H1 (cell line): ENCODE measurements at regions not wholly inside any gene's neighbourhood (a gene's known extent, or its start where the extent isn't known, plus 50 kb on each side); places are given as distances from the start of the nearest gene placed in this dataset.

Experiments used
- CTCF ChIA-PET: fragments of 300-600 bp; sonication (Branson Sonifier 250); formaldehyde crosslinking; loops from one replicate; lab custom pipeline; 2021; ENCODE audit not compliant: partially characterized antibody; lab: Charles Lee
- POLR2A ChIA-PET: fragments of 300-600 bp; sonication (Branson Sonifier 250); formaldehyde crosslinking; loops from one replicate; lab custom pipeline; 2021; ENCODE audit warnings: inconsistent platforms; ENCODE audit not compliant: partially characterized antibody; lab: Charles Lee
- DNase-seq, 2 experiments: peaks; one replicate each; pipeline versions ENCODE4 v3.0.0 to v3.0.0-alpha.2; 2010 to 2022; ENCODE audit warnings: low spot score in 2 of 2, low read depth in 1 of 2, mixed read lengths in 1 of 2
- FAIRE-seq: peaks from 2 replicates; lab custom pipeline; 2011; peaks lifted over from hg19 to GRCh38; lab: Jason Lieb, UNC
- H2AFZ ChIP-seq: 2 replicates; pipeline ENCODE4 v1.8.1; 2012; ENCODE audit warnings: low read length, inconsistent platforms
- H2AK5ac ChIP-seq: 2 replicates; pipeline ENCODE4 v1.6.1; 2013; ENCODE audit warnings: low read depth, low read length
- H2BK120ac ChIP-seq: replicated peaks from 2 replicates; pipeline ENCODE3; 2013; ENCODE audit warnings: low read depth, low read length, inconsistent platforms
- H2BK12ac ChIP-seq: 2 replicates; pipeline ENCODE4 v1.6.1; 2013; ENCODE audit warnings: low read depth, low read length
- H2BK15ac ChIP-seq: 2 replicates; pipeline ENCODE4 v1.6.1; 2013; ENCODE audit warnings: low read length
- H2BK20ac ChIP-seq: 2 replicates; pipeline ENCODE4 v1.6.1; 2013; ENCODE audit warnings: low read length
- H2BK5ac ChIP-seq: 2 replicates; pipeline ENCODE4 v1.6.1; 2013; ENCODE audit warnings: low read depth, low read length
- H3K14ac ChIP-seq: 2 replicates; pipeline ENCODE4 v1.6.1; 2013; ENCODE audit warnings: inconsistent platforms; ENCODE audit not compliant: insufficient read length
- H3K18ac ChIP-seq: 2 replicates; pipeline ENCODE4 v1.6.1; 2013; ENCODE audit warnings: low read length; ENCODE audit errors: extremely low read depth
- H3K23ac ChIP-seq: 2 replicates; pipeline ENCODE4 v1.6.1; 2013; ENCODE audit warnings: inconsistent platforms; ENCODE audit not compliant: insufficient read length
- H3K23me2 ChIP-seq: 2 replicates; pipeline ENCODE4 v1.6.1; 2013; ENCODE audit warnings: low read depth, low read length
- H3K27ac ChIP-seq: 2 replicates; pipeline ENCODE4 v1.6.1; 2011; ENCODE audit warnings: low read depth, low read length, inconsistent platforms
- H3K27me3 ChIP-seq, 4 experiments: replicated peaks in 1 of 4; 1 replicate in 1 of 4; 2 replicates in 3 of 4; pipeline versions ENCODE4 v1.6.1 to v1.8.1; 2011 to 2013; ENCODE audit warnings: low read length in 3 of 4, mild to moderate bottlenecking in 3 of 4, inconsistent platforms in 2 of 4, mixed read lengths in 2 of 4, moderate library complexity in 1 of 4; ENCODE audit not compliant: control insufficient read depth in 3 of 4, insufficient read depth in 3 of 4; ENCODE audit errors: extremely low read depth in 1 of 4
- H3K36me3 ChIP-seq, 4 experiments: 2 replicates each; pipeline versions ENCODE4 v1.6.1 to v1.8.1; 2011 to 2013; ENCODE audit warnings: mild to moderate bottlenecking in 4 of 4, low read length in 3 of 4, moderate library complexity in 2 of 4, control low read depth in 1 of 4, inconsistent platforms in 1 of 4; ENCODE audit not compliant: insufficient read depth in 4 of 4, control insufficient read depth in 2 of 4
- H3K4ac ChIP-seq: replicated peaks from 2 replicates; pipeline ENCODE3; 2013; ENCODE audit warnings: low read length, low read depth, mixed read lengths, inconsistent platforms; ENCODE audit not compliant: insufficient read length
- H3K4me1 ChIP-seq, 4 experiments: replicated peaks in 1 of 4; 1 replicate in 1 of 4; 2 replicates in 3 of 4; pipeline versions ENCODE4 v1.6.1 to v1.8.1; 2011 to 2013; ENCODE audit warnings: low read length in 3 of 4, inconsistent platforms in 2 of 4, mixed read lengths in 1 of 4; ENCODE audit not compliant: insufficient read depth in 4 of 4, control insufficient read depth in 3 of 4
- H3K4me2 ChIP-seq, 2 experiments: 2 replicates each; pipeline versions ENCODE4 v1.6.1 to v1.8.1; 2011 to 2013; ENCODE audit warnings: low read depth in 2 of 2, low read length in 2 of 2, control low read depth in 1 of 2, inconsistent platforms in 1 of 2, mild to moderate bottlenecking in 1 of 2; ENCODE audit not compliant: insufficient read depth in 1 of 2
- H3K4me3 ChIP-seq, 4 experiments: fragments of 200-600, 300-600 bp in 1 of 4; sonication (generic), shearing (Covaris generic), sonication (Bioruptor Twin) in 1 of 4; 2 replicates each; pipeline versions ENCODE4 v1.5.1 to v1.8.1; 2011 to 2016; ENCODE audit warnings: low read length in 4 of 4, low read depth in 3 of 4, control low read depth in 2 of 4, inconsistent platforms in 2 of 4, mild to moderate bottlenecking in 2 of 4, mixed read lengths in 1 of 4, moderate library complexity in 1 of 4; ENCODE audit not compliant: insufficient read depth in 2 of 4; ENCODE audit errors: extremely low read depth in 1 of 4
- H3K56ac ChIP-seq: replicated peaks from 2 replicates; pipeline ENCODE3; 2013; ENCODE audit warnings: low read depth, mild to moderate bottlenecking, mixed read lengths, low read length, inconsistent platforms; ENCODE audit not compliant: insufficient read length
- H3K79me1 ChIP-seq: 2 replicates; pipeline ENCODE4 v1.6.1; 2013; ENCODE audit warnings: low read depth, low read length, control low read depth
- H3K79me2 ChIP-seq, 2 experiments: 2 replicates each; pipeline versions ENCODE4 v1.6.1 to v1.8.1; 2012 to 2013; ENCODE audit warnings: low read length in 2 of 2, mild to moderate bottlenecking in 2 of 2, inconsistent platforms in 1 of 2; ENCODE audit not compliant: insufficient read depth in 2 of 2, control insufficient read depth in 1 of 2
- H3K9ac ChIP-seq, 4 experiments: replicated peaks in 1 of 4; 1 replicate in 1 of 4; 2 replicates in 3 of 4; pipeline versions ENCODE4 v1.6.1 to v1.8.1; 2011 to 2013; ENCODE audit warnings: low read depth in 3 of 4, low read length in 3 of 4, control low read depth in 2 of 4, mild to moderate bottlenecking in 2 of 4, moderate library complexity in 2 of 4, inconsistent platforms in 1 of 4; ENCODE audit errors: extremely low read depth in 1 of 4
- H3K9me3 ChIP-seq, 2 experiments: 2 replicates each; pipeline versions ENCODE4 v1.6.1 to v1.8.1; 2012 to 2013; ENCODE audit warnings: mild to moderate bottlenecking in 2 of 2, moderate library complexity in 2 of 2, control low read depth in 1 of 2, inconsistent platforms in 1 of 2, low read depth in 1 of 2, low read length in 1 of 2, mixed read lengths in 1 of 2; ENCODE audit not compliant: insufficient read depth in 2 of 2
- H4K20me1 ChIP-seq, 2 experiments: replicated peaks in 1 of 2; 2 replicates each; pipeline versions ENCODE3 to v1.8.1; 2011 to 2013; ENCODE audit warnings: inconsistent platforms in 2 of 2, low read length in 2 of 2, mild to moderate bottlenecking in 1 of 2; ENCODE audit not compliant: insufficient read depth in 2 of 2, control insufficient read depth in 1 of 2
- H4K5ac ChIP-seq: 2 replicates; pipeline ENCODE4 v1.6.1; 2013; ENCODE audit warnings: low read length, low read depth, mixed read lengths, inconsistent platforms; ENCODE audit not compliant: insufficient read length
- H4K8ac ChIP-seq: 2 replicates; pipeline ENCODE4 v1.8.0; 2013; ENCODE audit warnings: mild to moderate bottlenecking, moderate library complexity, low read length, inconsistent platforms; ENCODE audit not compliant: insufficient read depth; ENCODE audit errors: extremely low read depth
- H4K91ac ChIP-seq: replicated peaks from 2 replicates; pipeline ENCODE3; 2013; ENCODE audit warnings: low read length, mixed read lengths, inconsistent platforms; ENCODE audit not compliant: insufficient read length
- ATF3 ChIP-seq: IDR thresholded peaks from 2 replicates; pipeline ENCODE4 v1.6.1; 2011; ENCODE audit warnings: low read depth, mild to moderate bottlenecking, low read length; ENCODE audit not compliant: insufficient read depth
- NANOG ChIP-seq: IDR thresholded peaks from 2 replicates; pipeline ENCODE4 v1.6.1; 2011; ENCODE audit warnings: low read length, low read depth, mild to moderate bottlenecking, inconsistent platforms; ENCODE audit not compliant: insufficient read depth, poor library complexity, severe bottlenecking
- RBBP5 ChIP-seq: IDR thresholded peaks from 2 replicates; pipeline ENCODE4 v1.7.1; 2012; ENCODE audit warnings: low read depth, mild to moderate bottlenecking, inconsistent platforms, low read length, moderate library complexity, borderline replicate concordance
- SRF ChIP-seq: IDR thresholded peaks from 2 replicates; pipeline ENCODE4 v1.6.1; 2011; ENCODE audit warnings: mild to moderate bottlenecking, low read depth, low read length, moderate library complexity
- WGBS, 2 experiments: shearing (Covaris generic) in 1 of 2; methylation state at CpG; one replicate each; pipeline versions ENCODE4 v1.1.6 to v1.1.7; 2013 to 2015; ENCODE audit warnings: low lambda C conversion rate in 2 of 2, mixed read lengths in 2 of 2, inconsistent platforms in 1 of 2, low coverage in 1 of 2, missing lambda C conversion rate in 1 of 2; ENCODE audit not compliant: insufficient replicate concordance in 2 of 2, insufficient coverage in 1 of 2, insufficient read length in 1 of 2; ENCODE audit errors: extremely low coverage in 1 of 2, missing lambda C conversion rate in 1 of 2; 5-methylcytosine and 5-hydroxymethylcytosine counted together

- H2BK120ac ChIP-seq, result no peak overlapping the region
- no peak overlapping the region for H3K4me3 ChIP-seq
- FAIRE-seq, result no peak
- POLR2A ChIA-PET, result no interaction called here
- H2BK20ac ChIP-seq, result no peak overlapping the region
- H4K91ac ChIP-seq, result no peak overlapping the region
- H4K5ac ChIP-seq, result no peak overlapping the region
- peak overlapping the region; percentile 73 for H4K8ac ChIP-seq
- no peak overlapping the region for H2AK5ac ChIP-seq
- H3K14ac ChIP-seq, result no peak overlapping the region
- no peaks in the 10 kb centered on the region for H3K36me3 ChIP-seq
- 0 out of 2 replicates have a peak overlapping the region, but pooled peaks have one; percentile 15 for H2AFZ ChIP-seq
- H2BK5ac ChIP-seq, result no peak overlapping the region
- H3K27me3 ChIP-seq, result peaks cover 0 to 3% (median 0%) of the 10 kb centered on the region in 4 experiments; a peak in 1 of 7 replicates
- no peak overlapping the region for H3K23ac ChIP-seq
- H3K79me2 ChIP-seq, result no peaks in the 10 kb centered on the region
- CTCF ChIA-PET, result interaction anchor here (0.9 to 1.5 kb wide), 3 partner anchors 12 to 56 kb away, joined by 3 read pairs; no protein-coding TSS in a partner anchor
- no peak overlapping the region for H3K56ac ChIP-seq
- no peak overlapping the region for H3K18ac ChIP-seq
- H3K4me2 ChIP-seq, result no peak overlapping the region
- 85% methylated on average over 20 of the region's 21 CpGs; no CpG with 5 or more reads in 1 of the 2 experiments for WGBS, 2 experiments
- no peak overlapping the region for H3K9ac ChIP-seq
- H3K79me1 ChIP-seq, result no peaks in the 10 kb centered on the region
- no peak overlapping the region for H2BK12ac ChIP-seq
- H3K4ac ChIP-seq, result no peak overlapping the region
- H3K9me3 ChIP-seq, result peaks cover 4 to 7% of the 10 kb centered on the region in 2 experiments; a peak in 1 of 4 replicates
- H4K20me1 ChIP-seq, result no peaks in the 10 kb centered on the region
- no peak overlapping the region for H2BK15ac ChIP-seq
- no peaks in the 10 kb centered on the region for H3K23me2 ChIP-seq
- no peak overlapping the region for H3K27ac ChIP-seq
- no peaks in the 10 kb centered on the region for H3K4me1 ChIP-seq
- no peak for DNase-seq
- TF ChIP-seq RBBP5 (no peak), SRF (no peak), ATF3 (no peak), NANOG (no peak)
Measured at GRCh38 chr6:4460586-4461475, 315.4 kb upstream of the CDYL start.
